Fibroblast of the aortic adventitia (primary cell): ENCODE measurements at regions not wholly inside any gene's neighbourhood (a gene's known extent, or its start where the extent isn't known, plus 50 kb on each side); places are given as distances from the start of the nearest gene placed in this dataset.

Source experiments
- DNase-seq: peaks from one replicate; pipeline ENCODE4 v3.0.0-alpha.2; 2010; ENCODE audit warnings: low read depth
- H3K4me3 ChIP-seq: 2 replicates; pipeline ENCODE4 v1.5.1; 2011; ENCODE audit warnings: low read depth, mild to moderate bottlenecking, control low read depth, low read length, moderate library complexity
- CTCF ChIP-seq: IDR thresholded peaks from 2 replicates; pipeline ENCODE4 v1.5.1; 2011; ENCODE audit warnings: mild to moderate bottlenecking, low read length, control low read depth, inconsistent platforms; ENCODE audit not compliant: insufficient read depth

GRCh38 chr3:86333636-86334035 lies 657.3 kb downstream of the VGLL3 start:
- no peak for DNase-seq
- no peak for TF ChIP-seq CTCF

GRCh38 chr3:86303935-86304334 lies 687.0 kb downstream of the VGLL3 start:
- TF ChIP-seq CTCF: no peak
- DNase-seq: no peak

More at GRCh38 chr3:86333636-86334035, 657.3 kb downstream of the VGLL3 start:
- H3K4me3 ChIP-seq: no peak overlapping the region

DNA sequence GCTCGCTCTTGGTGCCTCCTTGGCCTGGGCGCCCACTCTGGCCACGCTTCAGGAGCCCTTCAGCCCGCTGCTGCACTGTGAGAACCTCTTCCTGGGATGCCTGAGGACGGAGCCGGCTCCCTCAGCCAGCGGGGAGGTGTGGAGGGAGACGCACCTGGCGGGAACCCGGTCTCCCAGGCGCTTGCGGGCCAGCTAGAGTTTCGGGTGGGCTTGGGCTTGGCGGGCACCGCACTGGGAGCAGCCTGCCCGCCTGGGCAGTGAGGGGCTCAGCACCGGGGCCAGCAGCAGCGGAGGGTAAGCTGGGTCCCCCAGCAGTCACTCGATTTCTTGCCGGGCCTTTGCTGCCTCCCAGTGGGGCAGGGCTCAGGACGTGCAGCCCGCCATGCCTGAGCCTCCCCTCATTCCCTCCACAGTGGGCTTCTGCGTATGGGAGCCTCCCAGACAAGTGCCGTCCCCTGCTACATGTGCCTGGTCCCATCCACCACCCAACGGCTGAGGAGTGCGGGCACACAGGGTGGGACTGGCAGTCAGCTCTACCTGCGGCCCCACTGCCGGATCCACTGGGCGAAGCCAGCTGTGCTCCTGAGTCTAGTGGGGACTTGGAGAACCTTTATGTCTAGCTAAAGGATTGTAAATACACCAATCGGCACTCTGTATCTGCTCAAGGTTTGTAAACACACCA lies 708.7 kb downstream of the VGLL3 start:
- no peak for TF ChIP-seq CTCF
- DNase-seq: no peak
- H3K4me3 ChIP-seq: no peak overlapping the region

More at GRCh38 chr3:86303935-86304334, 687.0 kb downstream of the VGLL3 start:
- H3K4me3 ChIP-seq: no peak overlapping the region

GRCh38 chr3:86269364-86270155 lies 721.4 kb downstream of the VGLL3 start:
- no peak for TF ChIP-seq CTCF
- H3K4me3 ChIP-seq: no peak overlapping the region
- no peak for DNase-seq

- no peak overlapping the region for H3K4me3 ChIP-seq
- TF ChIP-seq CTCF: no peak
- DNase-seq: no peak
Measured at GRCh38 chr3:86257955-86258641, 732.9 kb downstream of the VGLL3 start.

GRCh38 chr3:86254480-86254879 lies 736.5 kb downstream of the VGLL3 start:
- no peak for TF ChIP-seq CTCF
- no peak for DNase-seq

More at GRCh38 chr3:86254480-86254879, 736.5 kb downstream of the VGLL3 start:
- no peak overlapping the region for H3K4me3 ChIP-seq
